NB4 (cell line): ENCODE measurements at regions not wholly inside any gene's neighbourhood (a gene's known extent, or its start where the extent isn't known, plus 50 kb on each side); places are given as distances from the start of the nearest gene placed in this dataset.

Experiments
- CTCF ChIP-seq: IDR thresholded peaks from one replicate; pipeline ENCODE4 v1.5.1; 2012; ENCODE audit warnings: low read depth, low read length
- MAX ChIP-seq: IDR thresholded peaks from 2 replicates; pipeline ENCODE4 v1.6.1; 2011; ENCODE audit warnings: low read depth, low read length

- TF ChIP-seq CTCF (no peak), MAX (no peak)
These were observed 285.5 kb downstream of the GASK1B start for GRCh38 chr4:157887316-157887715.
